Neural progenitor cell (in vitro differentiated cells): ENCODE measurements at regions not wholly inside any gene's neighbourhood (a gene's known extent, or its start where the extent isn't known, plus 50 kb on each side); places are given as distances from the start of the nearest gene placed in this dataset.
"Not testable (repeated sequence)": the region's sequence is repeated elsewhere in the genome, so short reads cannot be mapped to it uniquely, and the experiment has no call there.

Experiments
- EZH2 ChIP-seq: fragments of 200-600 bp; sonication (generic); IDR thresholded peaks from 2 replicates; pipeline ENCODE4 v1.6.1; 2017; ENCODE audit warnings: antibody characterized with exemption, mild to moderate bottlenecking, moderate library complexity
- EZH2phosphoT487 ChIP-seq: fragments of 200-600 bp; sonication (generic); IDR thresholded peaks from 2 replicates; pipeline ENCODE4 v1.6.1; 2017; ENCODE audit warnings: antibody characterized with exemption
- TF ChIP-seq, protein P1 (sequence below): fragments of 200-600 bp; sonication (generic); IDR thresholded peaks from 2 replicates; pipeline ENCODE4 v1.5.1; 2017; ENCODE audit warnings: antibody characterized with exemption, mild to moderate bottlenecking

DNA sequence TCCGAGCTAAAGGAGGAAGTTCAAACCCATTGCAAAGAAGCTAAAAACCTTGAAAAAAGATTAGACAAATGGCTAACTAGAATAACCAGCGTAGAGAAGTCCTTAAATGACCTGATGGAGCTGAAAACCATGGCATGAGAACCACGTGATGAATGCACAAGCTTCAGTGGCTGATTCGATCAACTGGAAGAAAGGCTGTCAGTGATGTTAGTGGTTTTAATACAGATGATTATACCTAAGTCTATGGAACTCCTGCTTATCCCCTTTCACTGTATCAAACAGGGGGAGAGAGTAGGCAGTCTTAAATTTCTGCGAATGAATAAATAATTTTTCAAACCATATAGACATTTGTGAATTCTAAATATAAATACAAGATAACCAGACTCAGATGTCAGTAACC, 512.7 kb downstream of the PRKD1 start:
- TF ChIP-seq, protein P1, sequence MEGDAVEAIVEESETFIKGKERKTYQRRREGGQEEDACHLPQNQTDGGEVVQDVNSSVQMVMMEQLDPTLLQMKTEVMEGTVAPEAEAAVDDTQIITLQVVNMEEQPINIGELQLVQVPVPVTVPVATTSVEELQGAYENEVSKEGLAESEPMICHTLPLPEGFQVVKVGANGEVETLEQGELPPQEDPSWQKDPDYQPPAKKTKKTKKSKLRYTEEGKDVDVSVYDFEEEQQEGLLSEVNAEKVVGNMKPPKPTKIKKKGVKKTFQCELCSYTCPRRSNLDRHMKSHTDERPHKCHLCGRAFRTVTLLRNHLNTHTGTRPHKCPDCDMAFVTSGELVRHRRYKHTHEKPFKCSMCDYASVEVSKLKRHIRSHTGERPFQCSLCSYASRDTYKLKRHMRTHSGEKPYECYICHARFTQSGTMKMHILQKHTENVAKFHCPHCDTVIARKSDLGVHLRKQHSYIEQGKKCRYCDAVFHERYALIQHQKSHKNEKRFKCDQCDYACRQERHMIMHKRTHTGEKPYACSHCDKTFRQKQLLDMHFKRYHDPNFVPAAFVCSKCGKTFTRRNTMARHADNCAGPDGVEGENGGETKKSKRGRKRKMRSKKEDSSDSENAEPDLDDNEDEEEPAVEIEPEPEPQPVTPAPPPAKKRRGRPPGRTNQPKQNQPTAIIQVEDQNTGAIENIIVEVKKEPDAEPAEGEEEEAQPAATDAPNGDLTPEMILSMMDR: not testable (repeated sequence)
- TF ChIP-seq EZH2, EZH2phosphoT487: not testable (repeated sequence)
